ENCODE measurements at regions not wholly inside any gene's neighbourhood (a gene's known extent, or its start where the extent isn't known, plus 50 kb on each side); places are given as distances from the start of the nearest gene placed in this dataset.

- no peak for TF ChIP-seq CTCF (IDR thresholded peaks at IDR 0.05)
- TF ChIP-seq CEBPB (IDR thresholded peaks at IDR 0.05) = no peak
- TF ChIP-seq REST (IDR thresholded peaks at IDR 0.05) = no peak
- TF ChIP-seq NFE2L2 (conservative IDR thresholded peaks at IDR 0.05; ENCODE audit: low read length) = no peak
- no peak for TF ChIP-seq EP300 (IDR thresholded peaks at IDR 0.05)
- no peak for TF ChIP-seq RFX5 (IDR thresholded peaks at IDR 0.05)
These were observed 236.8 kb upstream of the POU5F2 start for GRCh38 chr5:93978222-93978621.
